ENCODE measurements at regions not wholly inside any gene's neighbourhood (a gene's known extent, or its start where the extent isn't known, plus 50 kb on each side); places are given as distances from the start of the nearest gene placed in this dataset.

DNA sequence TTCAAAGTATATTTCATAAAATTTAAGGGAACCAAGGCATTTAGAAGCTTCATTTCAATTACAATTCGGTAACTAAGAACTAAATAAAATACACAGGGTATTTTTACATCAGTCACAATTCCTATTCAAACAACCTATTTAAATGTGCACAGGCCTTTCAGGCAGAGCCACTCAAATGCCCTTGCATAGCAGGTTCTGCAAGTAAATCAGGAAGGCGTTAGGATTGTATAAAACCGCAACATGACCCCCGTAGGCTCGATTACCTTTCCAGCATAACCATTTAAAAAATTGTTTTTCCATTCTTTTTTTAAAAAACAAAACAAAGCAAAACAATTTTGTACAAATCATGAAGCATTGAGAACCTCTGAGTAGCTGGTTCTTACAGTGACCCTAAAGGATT lies 289.9 kb upstream of the SP8 start:
- TF ChIP-seq, protein P1, sequence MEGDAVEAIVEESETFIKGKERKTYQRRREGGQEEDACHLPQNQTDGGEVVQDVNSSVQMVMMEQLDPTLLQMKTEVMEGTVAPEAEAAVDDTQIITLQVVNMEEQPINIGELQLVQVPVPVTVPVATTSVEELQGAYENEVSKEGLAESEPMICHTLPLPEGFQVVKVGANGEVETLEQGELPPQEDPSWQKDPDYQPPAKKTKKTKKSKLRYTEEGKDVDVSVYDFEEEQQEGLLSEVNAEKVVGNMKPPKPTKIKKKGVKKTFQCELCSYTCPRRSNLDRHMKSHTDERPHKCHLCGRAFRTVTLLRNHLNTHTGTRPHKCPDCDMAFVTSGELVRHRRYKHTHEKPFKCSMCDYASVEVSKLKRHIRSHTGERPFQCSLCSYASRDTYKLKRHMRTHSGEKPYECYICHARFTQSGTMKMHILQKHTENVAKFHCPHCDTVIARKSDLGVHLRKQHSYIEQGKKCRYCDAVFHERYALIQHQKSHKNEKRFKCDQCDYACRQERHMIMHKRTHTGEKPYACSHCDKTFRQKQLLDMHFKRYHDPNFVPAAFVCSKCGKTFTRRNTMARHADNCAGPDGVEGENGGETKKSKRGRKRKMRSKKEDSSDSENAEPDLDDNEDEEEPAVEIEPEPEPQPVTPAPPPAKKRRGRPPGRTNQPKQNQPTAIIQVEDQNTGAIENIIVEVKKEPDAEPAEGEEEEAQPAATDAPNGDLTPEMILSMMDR (IDR thresholded peaks at IDR 0.05), result no peak
- no peak for TF ChIP-seq POLR2A (IDR thresholded peaks at IDR 0.05)

All from suprapubic skin (tissue), 3 donors.